GM13976 (cell line): ENCODE measurements at regions not wholly inside any gene's neighbourhood (a gene's known extent, or its start where the extent isn't known, plus 50 kb on each side); places are given as distances from the start of the nearest gene placed in this dataset.

ENCODE experiments used
- DNase-seq: peaks from one replicate; pipeline ENCODE4 v3.0.0; 2012; ENCODE audit warnings: low spot score
- in situ Hi-C: fragments of 300-500 bp; cut with MboI; formaldehyde crosslinking; loops from one replicate; pipeline ENCODE4 v1.12.0; 2022; ENCODE audit warnings: low sequenced_read_pairs, mixed read lengths, inconsistent platforms; ENCODE audit not compliant: unreplicated experiment
- TF ChIP-seq, protein P1 (sequence below): IDR thresholded peaks from 2 replicates; pipeline ENCODE4 v1.5.1; 2012; ENCODE audit warnings: borderline replicate concordance, mild to moderate bottlenecking; ENCODE audit not compliant: insufficient read depth; ENCODE audit errors: extremely low read depth, missing control alignments, control extremely low read depth

DNA sequence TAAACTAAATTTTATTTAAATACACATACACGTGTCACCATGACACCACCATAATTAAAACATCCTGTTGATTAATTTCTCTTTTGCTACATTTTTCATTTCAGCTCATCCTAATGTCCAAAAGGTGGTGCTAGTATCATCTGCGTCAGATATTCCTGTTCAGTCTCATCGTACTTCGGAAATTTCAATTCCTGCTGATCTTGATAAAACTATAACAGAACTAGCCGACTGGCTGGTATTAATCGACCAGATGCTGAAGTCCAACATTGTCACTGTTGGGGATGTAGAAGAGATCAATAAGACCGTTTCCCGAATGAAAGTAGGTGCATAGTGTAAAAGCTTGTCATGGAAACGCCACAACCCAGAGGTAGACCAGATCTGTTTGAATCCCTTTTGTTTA lies 263.4 kb downstream of the UTRN start:
- TF ChIP-seq, protein P1, sequence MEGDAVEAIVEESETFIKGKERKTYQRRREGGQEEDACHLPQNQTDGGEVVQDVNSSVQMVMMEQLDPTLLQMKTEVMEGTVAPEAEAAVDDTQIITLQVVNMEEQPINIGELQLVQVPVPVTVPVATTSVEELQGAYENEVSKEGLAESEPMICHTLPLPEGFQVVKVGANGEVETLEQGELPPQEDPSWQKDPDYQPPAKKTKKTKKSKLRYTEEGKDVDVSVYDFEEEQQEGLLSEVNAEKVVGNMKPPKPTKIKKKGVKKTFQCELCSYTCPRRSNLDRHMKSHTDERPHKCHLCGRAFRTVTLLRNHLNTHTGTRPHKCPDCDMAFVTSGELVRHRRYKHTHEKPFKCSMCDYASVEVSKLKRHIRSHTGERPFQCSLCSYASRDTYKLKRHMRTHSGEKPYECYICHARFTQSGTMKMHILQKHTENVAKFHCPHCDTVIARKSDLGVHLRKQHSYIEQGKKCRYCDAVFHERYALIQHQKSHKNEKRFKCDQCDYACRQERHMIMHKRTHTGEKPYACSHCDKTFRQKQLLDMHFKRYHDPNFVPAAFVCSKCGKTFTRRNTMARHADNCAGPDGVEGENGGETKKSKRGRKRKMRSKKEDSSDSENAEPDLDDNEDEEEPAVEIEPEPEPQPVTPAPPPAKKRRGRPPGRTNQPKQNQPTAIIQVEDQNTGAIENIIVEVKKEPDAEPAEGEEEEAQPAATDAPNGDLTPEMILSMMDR, result no peak
- DNase-seq, result no peak
- in situ Hi-C loops, result no loop called here

DNA sequence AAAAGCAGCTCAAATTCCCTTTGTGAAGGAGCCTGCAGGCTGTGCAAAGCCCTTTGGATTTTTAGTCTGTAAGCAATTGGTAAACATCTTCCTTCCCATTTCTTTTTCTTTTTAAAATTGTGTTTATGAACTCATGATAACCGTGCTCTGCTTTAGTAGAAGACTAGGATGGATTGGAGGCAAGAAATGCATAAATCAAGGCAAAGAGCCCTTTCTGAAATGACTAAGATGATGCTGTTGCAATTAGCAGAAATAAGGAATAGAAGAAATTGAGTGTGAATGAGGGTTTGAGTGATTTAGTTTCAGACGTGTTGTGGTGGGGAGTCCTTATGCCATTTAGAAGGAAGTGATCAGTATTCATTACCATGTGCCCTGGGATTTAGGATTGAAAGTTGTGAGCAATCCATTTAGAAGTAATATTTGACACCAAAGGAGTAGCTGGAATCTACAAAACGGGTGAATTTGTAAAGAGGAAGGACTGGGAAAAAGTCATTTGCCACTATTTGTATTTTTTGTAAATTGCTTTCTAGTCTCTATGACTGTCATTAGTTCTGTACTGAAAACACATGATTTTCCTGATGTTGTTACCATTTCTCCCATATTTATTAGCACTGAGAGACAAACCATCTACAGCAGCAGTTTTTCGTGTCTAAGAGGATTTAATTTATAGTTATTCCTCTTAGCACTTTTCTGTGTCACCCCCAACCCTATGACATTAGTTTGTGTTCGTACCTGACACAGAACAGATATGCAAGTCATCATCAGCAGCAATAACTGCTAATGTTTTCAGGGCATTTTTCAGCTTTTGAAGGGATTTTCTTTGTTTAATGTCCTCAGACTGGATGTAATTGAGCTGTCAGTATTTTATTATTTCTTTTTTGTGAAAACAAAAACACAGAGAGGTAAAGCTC lies 265.0 kb downstream of the UTRN start:
- DNase-seq, result no peak
- in situ Hi-C loops, result no loop called here
- TF ChIP-seq, protein P1, result no peak

DNA sequence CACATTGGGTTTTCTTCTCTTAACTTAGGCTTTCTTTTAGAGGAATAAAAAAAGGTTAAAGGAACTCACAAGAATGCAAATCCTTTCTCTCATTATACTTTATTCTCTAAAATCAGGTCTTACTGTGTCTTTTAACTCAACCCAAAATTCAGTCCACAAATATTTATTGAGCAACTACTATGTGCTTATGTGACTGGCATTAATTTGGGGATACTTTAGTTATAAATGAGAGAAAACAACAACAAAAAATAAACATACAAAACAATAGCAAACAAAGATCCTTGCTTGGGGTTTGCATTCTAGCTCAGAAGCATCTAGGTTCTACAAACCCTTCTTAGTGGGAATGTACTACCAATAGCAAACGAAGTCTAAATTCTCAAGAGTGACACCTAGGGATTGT lies 266.2 kb downstream of the UTRN start:
- TF ChIP-seq, protein P1, result no peak
- in situ Hi-C loops, result no loop called here
- DNase-seq, result no peak

- TF ChIP-seq, protein P1, result no peak
Observed at GRCh38 chr6:144555066-144555465, 269.9 kb downstream of the UTRN start.

GRCh38 chr6:144559865-144560593 lies 274.9 kb downstream of the UTRN start:
- no peak for DNase-seq

More at GRCh38 chr6:144555066-144555465, 269.9 kb downstream of the UTRN start:
- no peak for DNase-seq
- in situ Hi-C loops, result no loop called here

DNA sequence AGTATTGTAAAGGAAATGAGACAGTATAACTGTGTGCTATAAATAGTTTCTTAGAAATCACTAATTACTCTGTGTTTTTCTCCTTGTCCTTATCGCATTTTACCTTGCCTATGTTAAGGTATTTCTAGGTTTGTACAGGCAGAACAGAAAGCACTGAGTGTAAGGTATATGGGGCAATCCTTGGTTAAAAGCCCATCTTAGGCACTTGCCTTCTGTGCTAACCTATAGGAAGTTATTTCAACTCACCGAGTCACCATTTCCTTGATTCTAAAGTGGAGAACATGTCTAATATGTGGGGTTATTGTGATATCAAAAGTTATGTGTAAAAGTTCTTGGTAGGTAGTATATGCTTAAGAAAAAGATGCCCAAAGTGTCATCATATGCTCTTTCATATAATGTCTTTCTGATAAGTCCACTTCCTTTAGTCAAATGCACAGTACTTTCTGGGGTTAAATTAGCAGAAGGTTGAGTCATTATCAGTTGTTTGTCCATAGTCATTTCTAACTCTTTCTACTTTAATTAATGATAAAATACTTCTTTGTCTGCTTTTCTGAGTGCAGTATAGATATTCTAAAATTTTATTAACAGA lies 276.4 kb downstream of the UTRN start:
- TF ChIP-seq, protein P1, result no peak
- in situ Hi-C loops, result no loop called here
- DNase-seq, result no peak

More at GRCh38 chr6:144559865-144560593, 274.9 kb downstream of the UTRN start:
- in situ Hi-C loops, result no loop called here
- TF ChIP-seq, protein P1, result no peak
